Tongue (tissue), 2 donors: ENCODE measurements at regions not wholly inside any gene's neighbourhood (a gene's known extent, or its start where the extent isn't known, plus 50 kb on each side); places are given as distances from the start of the nearest gene placed in this dataset. TPM values are rescaled to one million over a fixed set of nuclear protein-coding genes. Genes with fewer than 3 reads are reported as not detected.
"Not testable (repeated sequence)": the region's sequence is repeated elsewhere in the genome, so short reads cannot be mapped to it uniquely, and the experiment has no call there.

Experiments used
- DNase-seq: peaks from one replicate; pipeline ENCODE4 v3.0.0-alpha.2; 2015
- small RNA-seq: library from RNA; depleted of rRNA; stranded (forward); fragments of <200 nt; gene quantifications from one replicate; pipeline ENCODE3, GENCODE V24; 2014; ENCODE audit warnings: low replicate concordance

DNA sequence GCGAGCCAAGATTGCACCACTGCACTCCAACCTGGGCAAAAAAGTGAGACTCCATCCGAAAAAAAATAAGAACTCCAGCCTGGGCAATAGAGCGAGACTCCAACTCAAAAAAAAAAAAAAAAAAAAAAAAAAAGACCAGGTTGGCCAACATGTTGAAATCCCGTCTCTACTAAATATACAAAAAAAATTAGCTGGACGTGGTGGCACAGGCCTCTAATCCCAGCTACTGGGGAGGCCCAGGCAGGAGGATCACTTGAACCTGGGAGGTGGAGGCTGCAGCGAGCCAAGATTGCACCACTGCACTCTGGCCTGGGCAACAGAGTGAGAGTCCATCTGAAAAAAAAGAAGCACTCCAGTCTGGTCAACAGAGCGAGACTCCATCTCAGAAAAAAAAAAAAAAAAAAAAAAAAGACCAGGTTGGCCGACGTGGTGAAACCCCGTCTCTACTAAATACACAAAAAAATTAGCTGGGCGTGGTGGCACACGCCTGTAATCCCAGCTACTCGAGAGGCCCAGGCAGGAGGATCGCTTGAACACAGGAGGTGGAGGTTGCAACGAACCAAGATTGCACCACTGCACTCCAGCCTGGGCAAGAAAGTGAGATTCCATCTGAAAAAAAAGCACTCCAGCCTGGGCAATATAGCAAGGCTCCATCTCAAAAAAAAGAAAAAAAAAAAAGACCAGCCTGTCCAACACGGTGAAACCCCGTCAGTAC lies 1603.7 kb downstream of the RPIA start:
- not testable (repeated sequence) for DNase-seq

DNA sequence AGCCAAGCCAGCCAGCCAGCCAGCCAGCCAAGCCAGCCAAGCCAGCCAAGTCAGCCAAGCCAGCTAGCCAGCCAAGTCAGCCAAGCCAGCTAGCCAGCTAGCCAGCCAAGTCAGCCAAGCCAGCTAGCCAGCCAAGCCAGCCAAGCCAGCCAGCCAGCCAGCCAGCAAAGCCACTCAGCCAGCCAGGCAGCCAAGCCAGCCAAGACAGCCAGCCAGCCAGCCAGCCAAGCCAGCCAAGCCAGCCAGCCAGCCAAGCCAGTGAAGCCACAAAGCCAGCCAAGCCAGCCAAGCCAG lies 1605.0 kb downstream of the RPIA start:
- not testable (repeated sequence) for DNase-seq

DNA sequence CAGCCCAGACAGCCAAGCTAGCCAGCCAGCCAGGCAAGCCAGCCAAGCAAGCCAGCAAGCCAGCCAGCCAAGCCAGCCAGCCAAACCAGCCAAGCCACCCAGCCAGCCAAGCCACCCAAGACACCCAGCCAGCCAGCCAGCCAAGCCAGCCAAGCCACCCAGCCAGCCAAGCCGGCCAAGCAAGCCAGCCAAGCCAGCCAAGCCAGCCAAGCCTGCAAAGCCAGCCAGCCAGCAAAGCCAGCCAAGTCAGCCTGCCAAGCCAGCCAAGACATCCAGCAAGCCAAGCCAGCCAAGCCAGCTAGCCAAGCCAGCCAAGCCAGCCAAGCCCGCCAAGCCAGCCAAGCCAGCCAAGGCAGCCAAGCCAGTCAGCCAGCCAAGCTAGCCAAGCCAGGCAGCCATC lies 1606.2 kb downstream of the RPIA start:
- not testable (repeated sequence) for DNase-seq

DNA sequence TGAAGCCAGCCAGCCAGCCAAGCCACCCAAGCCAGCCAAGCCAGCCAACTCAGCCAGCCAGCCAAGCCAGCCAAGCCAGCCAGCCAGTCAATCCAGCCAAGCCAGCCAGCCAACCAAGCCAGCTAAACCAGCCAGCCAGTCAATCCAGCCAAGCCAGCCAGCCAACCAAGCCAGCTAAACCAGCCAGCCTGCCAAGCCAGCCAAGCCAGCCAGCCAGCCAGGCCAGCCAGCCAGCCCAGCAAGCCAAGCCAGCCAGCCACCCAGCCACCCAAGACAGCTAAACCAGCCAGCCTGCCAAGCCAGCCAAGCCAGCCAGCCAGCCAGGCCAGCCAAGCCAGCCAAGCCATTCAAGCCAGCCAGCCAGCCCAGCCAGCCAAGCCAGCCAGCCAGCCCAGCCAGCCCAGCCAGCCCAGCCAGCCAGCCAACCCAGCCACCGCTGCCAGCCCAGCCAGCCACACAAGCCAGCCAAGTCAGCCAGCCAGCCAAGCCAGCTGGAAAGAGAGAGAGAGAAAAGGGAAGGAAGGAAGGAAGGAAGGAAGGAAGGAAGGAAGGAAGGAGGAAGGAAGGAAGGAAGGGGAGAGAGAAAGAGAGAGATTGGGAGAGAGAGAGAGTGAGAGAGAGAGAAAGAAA lies 1606.8 kb downstream of the RPIA start:
- DNase-seq: not testable (repeated sequence)

DNA sequence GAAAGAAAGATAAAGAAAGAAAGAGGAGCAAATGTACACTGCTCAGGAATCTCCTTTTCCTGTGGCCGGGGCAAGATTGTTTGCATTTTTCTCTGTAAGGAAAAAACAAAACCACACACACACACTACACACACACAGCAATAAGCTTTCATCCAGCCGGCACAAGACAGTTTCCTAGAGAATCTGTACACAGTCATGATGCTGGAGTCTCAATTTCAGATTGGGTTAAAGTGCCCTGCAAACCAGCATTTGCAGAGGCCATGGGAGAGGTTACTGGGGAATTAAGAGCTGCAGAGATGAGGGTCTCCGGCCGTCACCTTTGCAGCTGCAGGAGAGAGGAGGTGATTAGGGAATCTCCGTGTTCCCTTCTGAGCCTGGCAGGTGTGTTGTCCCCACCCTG lies 1607.5 kb downstream of the RPIA start:
- DNase-seq: not testable (repeated sequence)

DNA sequence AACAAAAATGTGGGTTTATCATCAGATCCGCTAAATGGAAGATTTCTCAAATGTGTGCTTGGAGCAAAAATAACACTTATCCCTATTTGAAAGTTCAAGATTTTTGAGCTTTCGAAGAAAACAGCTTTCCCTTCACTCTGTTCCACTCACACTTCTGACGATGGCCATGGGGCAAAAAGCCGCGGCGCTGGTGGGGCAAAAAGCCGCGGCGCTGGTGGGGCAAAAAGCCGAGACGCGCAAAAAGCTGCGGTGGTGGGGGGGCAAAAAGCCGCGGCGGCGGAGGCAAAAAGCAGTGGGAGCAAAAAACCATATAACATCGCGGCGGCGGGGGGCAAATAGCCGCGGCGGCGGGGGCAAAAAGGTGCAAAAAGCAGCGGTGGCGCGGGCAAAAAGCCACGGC lies 1631.5 kb downstream of the RPIA start:
- not testable (repeated sequence) for DNase-seq

DNA sequence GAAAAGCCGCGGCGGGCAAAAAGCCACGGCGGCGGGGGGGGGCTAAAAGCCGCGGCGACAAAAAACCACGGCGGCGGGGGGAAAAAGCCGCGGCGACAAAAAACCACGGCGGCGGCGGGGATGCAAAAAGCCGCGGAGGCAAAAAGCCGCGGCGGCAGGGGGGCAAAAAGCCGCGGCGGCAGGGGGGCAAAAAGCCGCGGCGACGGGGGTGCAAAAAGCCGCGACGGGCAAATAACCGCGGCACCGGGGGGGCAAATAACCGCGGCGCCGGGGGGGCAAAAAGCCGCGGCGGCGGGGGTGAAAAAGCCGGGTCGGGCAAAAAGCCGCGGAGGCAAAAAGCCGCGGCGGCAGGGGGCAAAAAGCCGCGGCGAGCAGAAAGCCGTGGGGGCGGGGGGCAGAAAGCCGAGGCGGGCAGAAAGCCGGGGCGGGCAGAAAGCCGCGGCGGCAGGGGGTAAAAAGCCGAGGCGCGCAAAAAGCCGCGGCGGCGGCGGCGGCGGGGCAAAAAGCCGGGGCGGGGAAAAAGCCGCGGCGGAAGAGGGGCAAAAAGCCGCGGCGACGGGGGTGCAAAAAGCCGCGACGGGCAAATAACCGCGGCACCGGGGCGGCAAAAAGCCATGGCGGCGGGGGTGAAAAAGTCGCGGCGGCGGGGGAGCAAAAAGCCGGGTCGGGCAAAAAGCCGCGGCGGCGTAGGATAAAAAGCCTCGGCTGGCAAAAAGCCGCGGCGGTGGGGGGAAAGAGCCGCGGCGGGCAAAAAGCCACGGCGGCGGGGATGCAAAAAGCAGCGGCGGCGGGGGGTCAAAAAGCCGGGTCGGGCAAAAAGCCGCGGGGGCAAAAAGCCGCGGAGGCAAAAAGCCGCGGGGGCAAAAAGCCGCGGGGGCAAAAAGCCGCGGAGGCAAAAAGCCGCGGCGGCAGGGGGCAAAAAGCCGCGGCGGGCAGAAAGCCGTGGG lies 1632.4 kb downstream of the RPIA start:
- DNase-seq: peak; percentile 6

DNA sequence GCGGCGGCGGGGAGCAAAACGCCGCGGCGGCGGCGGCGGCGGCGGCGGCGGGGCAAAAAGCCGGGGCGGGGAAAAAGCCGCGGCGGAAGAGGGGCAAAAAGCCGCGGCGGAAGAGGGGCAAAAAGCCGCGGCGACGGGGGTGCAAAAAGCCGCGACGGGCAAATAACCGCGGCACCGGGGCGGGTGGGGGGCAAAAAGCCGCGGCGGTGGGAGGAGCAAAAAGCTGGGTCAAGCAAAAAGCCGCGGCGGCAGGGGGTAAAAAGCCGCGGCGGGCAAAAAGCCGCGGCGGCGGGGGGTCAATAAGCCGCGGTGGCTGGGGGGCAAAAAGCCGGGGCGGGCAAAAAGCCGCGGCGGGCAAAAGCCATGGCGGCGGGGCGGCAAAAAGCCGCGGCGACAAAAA lies 1633.2 kb downstream of the RPIA start:
- DNase-seq: not testable (repeated sequence)

DNA sequence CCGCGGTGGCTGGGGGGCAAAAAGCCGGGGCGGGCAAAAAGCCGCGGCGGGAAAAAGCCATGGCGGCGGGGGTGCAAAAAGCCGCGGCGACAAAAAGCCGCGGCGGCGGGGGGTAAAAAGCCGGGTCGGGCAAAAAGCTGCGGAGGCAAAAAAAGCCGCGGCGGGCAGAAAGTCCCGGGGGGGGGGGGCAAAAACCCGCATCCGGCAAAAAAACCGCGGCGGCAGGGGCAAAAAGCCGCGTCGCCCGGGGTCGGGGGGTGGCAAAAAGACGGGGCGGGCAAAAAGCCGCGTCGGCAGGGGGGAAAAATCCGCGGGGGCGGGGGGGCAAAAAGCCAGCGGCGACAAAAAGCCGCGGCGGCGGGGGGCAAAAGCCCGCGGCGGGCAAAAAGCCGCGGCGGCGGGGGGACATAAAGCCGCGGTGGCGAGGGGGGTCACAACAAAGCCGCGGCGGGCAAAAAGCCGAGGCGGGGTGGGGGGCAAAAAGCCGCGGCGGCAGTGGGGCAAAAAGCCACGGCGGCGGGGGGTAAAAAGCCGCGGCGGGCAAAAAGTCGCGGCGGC lies 1634.4 kb downstream of the RPIA start:
- not testable (repeated sequence) for DNase-seq

DNA sequence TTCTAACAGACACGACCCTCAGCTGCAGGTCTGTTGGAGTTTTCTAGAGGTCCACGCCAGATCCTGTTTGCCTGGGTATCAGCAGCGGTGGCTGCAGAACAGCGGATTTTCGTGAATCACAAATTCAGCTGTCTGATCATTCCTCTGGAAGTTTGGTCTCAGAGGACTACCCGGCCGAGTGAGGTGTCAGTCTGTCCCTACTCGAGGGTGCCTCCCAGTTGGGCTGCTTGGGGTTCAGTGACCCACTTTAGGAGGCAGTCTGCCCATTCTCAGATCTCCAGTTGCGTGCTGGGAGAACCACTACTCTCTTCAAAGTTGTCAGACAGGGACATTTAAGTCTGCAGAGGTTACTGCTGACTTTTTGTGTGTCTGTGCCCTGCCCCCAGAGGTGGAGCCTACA lies 1664.1 kb downstream of the RPIA start:
- DNase-seq: not testable (repeated sequence)

DNA sequence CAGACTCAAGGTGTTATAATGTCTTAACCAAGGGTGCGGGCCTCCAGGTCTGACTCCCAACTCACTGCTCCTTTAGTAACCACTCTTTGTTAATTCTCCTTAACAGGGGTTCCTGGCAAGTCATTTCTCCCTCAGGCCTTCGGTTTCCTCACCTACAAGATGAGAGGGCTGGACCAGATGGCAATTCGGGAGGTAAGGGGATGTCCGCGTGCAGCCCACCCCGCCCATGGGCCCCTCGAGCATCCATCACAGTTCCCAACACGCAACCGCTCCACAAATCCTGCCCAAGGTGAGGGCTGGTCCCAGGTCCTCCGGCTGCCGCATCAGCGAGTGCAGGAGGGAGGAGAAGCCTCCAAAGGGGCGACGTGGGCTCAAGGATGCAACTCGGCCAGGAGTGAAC lies 1667.9 kb downstream of the RPIA start:
- not testable (repeated sequence) for DNase-seq

DNA sequence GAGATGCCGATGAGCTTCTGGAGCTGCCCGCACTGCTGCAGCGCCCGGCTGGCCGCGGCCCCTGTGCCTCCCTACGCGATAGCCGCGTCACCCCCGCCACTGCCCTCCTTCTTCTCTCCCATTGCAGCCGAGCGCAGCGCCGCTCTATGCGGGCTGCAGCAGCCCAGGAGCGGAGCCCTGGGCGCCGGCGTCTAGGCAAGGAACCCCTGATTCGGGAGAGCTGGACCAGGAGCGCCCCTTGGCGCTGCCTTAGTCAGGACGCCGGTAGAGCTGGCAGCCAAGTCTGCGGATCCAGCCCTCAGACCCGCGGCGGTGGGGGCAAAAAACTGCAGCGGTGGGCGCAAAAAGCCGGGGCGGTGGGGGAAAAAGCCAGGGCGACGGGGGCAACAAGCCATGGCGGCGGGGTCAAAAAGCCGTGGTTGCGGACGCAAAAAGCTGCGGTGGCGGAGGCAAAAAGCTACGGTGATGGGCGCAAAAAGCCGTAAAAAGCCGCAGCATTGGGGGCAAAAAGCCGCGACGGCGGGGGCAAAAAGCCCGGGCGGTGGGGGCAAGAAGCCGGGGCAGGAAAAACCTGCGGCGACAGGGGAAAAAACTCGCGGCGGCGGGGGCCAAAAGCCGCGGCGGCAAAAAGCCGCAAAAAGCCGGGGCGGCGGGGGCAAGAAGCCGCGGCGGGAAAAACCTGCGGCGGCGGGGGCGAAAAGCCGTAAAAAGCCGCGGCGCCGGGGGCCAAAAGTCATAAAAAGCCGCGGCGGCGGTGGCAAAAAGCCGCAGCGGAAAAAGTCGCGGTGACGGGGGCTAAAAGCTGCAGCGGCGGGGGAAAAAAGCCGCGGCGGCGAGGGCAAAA lies 1668.6 kb downstream of the RPIA start:
- not testable (repeated sequence) for DNase-seq

DNA sequence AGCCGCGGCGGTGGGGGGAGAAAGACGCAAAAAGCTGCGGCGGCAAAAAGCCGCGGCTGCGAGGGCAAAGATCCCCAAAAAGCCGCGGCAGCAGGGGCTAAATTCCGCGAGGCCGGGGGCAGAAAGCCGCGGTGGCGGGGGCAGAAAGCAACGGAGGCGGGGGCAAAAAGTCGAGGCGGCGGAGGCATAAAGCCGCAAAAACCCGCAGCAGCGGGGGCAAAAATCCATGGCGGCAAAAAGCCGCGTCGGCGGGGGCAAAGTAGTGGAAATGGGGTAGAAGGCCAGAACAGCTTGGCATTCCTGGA lies 1669.2 kb downstream of the RPIA start:
- DNase-seq: not testable (repeated sequence)

Small RNA genes lying in the stretch of these regions (small RNA-seq; reads per million reads assigned to genes)
- gene AC233263.1 (not detected), gene AC233263.2 (not detected), gene IGKV1D-35 (not detected), gene IGKV2D-19 (not detected), gene IGKV2D-36 (not detected), gene IGKV2D-38 (not detected), gene IGKV3D-25 (not detected)
